AG04450 (cell line): ENCODE measurements at regions not wholly inside any gene's neighbourhood (a gene's known extent, or its start where the extent isn't known, plus 50 kb on each side); places are given as distances from the start of the nearest gene placed in this dataset. TPM values are rescaled to one million over a fixed set of nuclear protein-coding genes. Genes with fewer than 3 reads are reported as not detected.

ENCODE experiments used
- CTCF ChIA-PET: fragments of 300-600, 350-600 bp; formaldehyde crosslinking; extraction: SDS; loops from one replicate; lab custom pipeline; 2022; ENCODE audit warnings: antibody characterized with exemption, inconsistent platforms; lab: Charles Lee
- POLR2A ChIA-PET: fragments of 350-600 bp; formaldehyde crosslinking; extraction: SDS; loops from one replicate; lab custom pipeline; 2021; ENCODE audit warnings: antibody characterized with exemption, inconsistent platforms; lab: Yijun Ruan, JAX
- DNase-seq: peaks from one replicate; pipeline ENCODE4 v3.0.0-alpha.2; 2011; ENCODE audit warnings: low read depth, low spot score
- H3K27ac ChIP-seq: one replicate; pipeline ENCODE4 v1.5.1; 2012; ENCODE audit warnings: low read depth, low read length, control low read depth
- H3K27me3 ChIP-seq: one replicate; pipeline ENCODE4 v1.6.0; 2012; ENCODE audit warnings: low read length; ENCODE audit not compliant: control insufficient read depth, insufficient read depth
- H3K4me3 ChIP-seq: 2 replicates; pipeline ENCODE4 v1.5.1; 2011; ENCODE audit warnings: mild to moderate bottlenecking, low read depth, low read length, control low read depth
- H3K9me3 ChIP-seq: 2 replicates; pipeline ENCODE4 v1.5.1; 2012; ENCODE audit warnings: low read length; ENCODE audit not compliant: control insufficient read depth, insufficient read depth
- small RNA-seq: library from RNA; depleted of rRNA; stranded (forward); fragments of <200 nt; gene quantifications from one replicate; pipeline ENCODE3, GENCODE V24; 2012; ENCODE audit warnings: low read depth; ENCODE audit not compliant: insufficient read length
- TF ChIP-seq, protein P1 (sequence below): IDR thresholded peaks from 2 replicates; pipeline ENCODE4 v1.5.1; 2011; ENCODE audit warnings: low read depth, low read length, control low read depth, inconsistent platforms

DNA sequence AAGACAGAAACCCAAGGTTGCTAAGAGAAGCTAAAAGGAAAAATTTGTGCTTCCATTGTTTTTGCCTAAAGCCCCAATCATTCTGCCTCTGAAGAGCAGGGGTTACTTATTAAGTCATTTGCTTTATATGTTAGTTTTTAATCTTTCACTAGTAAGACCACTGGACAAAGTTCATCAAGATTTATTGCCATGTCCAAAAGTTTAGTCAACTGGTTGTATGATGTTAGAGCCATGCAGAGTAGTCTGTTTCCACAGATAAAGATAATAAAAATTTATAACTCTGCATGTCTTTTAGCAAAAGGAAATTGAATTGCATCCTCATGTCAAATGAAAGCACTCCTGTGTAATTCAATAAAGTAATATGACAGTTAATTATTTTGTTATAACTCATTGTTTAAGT lies 75.8 kb upstream of the PRKG2 start:
- ChIA-PET POLR2A (no interaction called here), CTCF (interaction anchor here (0.8 kb wide), 1 partner anchor 61 kb away, joined by 3 read pairs; no protein-coding TSS in a partner anchor)
- H3K4me3 ChIP-seq, result no peak overlapping the region
- no peaks in the 10 kb centered on the region for H3K27me3 ChIP-seq
- no peaks in the 10 kb centered on the region for H3K9me3 ChIP-seq
- TF ChIP-seq, protein P1, sequence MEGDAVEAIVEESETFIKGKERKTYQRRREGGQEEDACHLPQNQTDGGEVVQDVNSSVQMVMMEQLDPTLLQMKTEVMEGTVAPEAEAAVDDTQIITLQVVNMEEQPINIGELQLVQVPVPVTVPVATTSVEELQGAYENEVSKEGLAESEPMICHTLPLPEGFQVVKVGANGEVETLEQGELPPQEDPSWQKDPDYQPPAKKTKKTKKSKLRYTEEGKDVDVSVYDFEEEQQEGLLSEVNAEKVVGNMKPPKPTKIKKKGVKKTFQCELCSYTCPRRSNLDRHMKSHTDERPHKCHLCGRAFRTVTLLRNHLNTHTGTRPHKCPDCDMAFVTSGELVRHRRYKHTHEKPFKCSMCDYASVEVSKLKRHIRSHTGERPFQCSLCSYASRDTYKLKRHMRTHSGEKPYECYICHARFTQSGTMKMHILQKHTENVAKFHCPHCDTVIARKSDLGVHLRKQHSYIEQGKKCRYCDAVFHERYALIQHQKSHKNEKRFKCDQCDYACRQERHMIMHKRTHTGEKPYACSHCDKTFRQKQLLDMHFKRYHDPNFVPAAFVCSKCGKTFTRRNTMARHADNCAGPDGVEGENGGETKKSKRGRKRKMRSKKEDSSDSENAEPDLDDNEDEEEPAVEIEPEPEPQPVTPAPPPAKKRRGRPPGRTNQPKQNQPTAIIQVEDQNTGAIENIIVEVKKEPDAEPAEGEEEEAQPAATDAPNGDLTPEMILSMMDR, result no peak
- no peak for DNase-seq
- no peak overlapping the region for H3K27ac ChIP-seq

- H3K27me3 ChIP-seq, result no peaks in the 10 kb centered on the region
- TF ChIP-seq, protein P1, result no peak
- ChIA-PET POLR2A (no interaction called here), CTCF (no interaction called here)
- no peak overlapping the region for H3K4me3 ChIP-seq
- no peak overlapping the region for H3K27ac ChIP-seq
- no peaks in the 10 kb centered on the region for H3K9me3 ChIP-seq
- no peak for DNase-seq
Observed at GRCh38 chr4:81287101-81287500, 72.1 kb upstream of the PRKG2 start.

GRCh38 chr4:81282131-81282530 lies 67.1 kb upstream of the PRKG2 start:
- no peak for DNase-seq
- ChIA-PET POLR2A (interaction anchor here (0.7 kb wide), 1 partner anchor 20 kb away, joined by 3 read pairs; no protein-coding TSS in a partner anchor), CTCF (interaction anchor here (1.4 kb wide), 1 partner anchor 70 kb away, joined by 5 read pairs; no protein-coding TSS in a partner anchor)
- no peaks in the 10 kb centered on the region for H3K9me3 ChIP-seq
- no peaks in the 10 kb centered on the region for H3K27me3 ChIP-seq
- no peak overlapping the region for H3K4me3 ChIP-seq
- TF ChIP-seq, protein P1, result no peak
- H3K27ac ChIP-seq, result no peak overlapping the region

GRCh38 chr4:81274460-81274859 lies 59.4 kb upstream of the PRKG2 start:
- DNase-seq, result no peak
- CTCF ChIA-PET, result no interaction called here
- POLR2A ChIA-PET, result no interaction called here
- no peak overlapping the region for H3K4me3 ChIP-seq
- H3K27ac ChIP-seq, result no peak overlapping the region
- H3K27me3 ChIP-seq, result no peaks in the 10 kb centered on the region
- no peaks in the 10 kb centered on the region for H3K9me3 ChIP-seq
- TF ChIP-seq, protein P1, result no peak

DNA sequence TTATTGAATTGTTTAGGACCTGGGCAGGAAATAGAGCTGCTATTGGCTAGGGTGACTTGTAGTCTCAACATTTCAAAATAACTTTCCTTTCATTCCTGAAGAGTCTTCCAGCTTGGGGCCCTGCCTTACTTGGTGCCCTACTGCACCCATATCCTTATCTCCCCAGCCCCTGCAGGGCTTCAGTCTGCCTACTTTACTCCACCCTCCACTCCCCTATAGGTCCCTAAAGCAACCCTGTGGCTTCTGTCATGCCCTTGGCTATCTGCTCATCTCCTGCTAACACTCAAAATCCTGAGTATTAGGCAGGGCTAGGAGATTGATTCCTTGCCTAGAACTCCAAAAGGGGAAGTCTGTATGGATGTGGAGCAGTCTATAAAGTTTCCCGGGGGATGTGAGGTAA lies 57.6 kb upstream of the PRKG2 start:
- TF ChIP-seq, protein P1, result no peak
- H3K27me3 ChIP-seq, result no peaks in the 10 kb centered on the region
- no peak overlapping the region for H3K4me3 ChIP-seq
- POLR2A ChIA-PET, result no interaction called here
- no peaks in the 10 kb centered on the region for H3K9me3 ChIP-seq
- CTCF ChIA-PET, result interaction anchor here (1.1 kb wide), 1 partner anchor 13 kb away, joined by 3 read pairs; no protein-coding TSS in a partner anchor
- DNase-seq, result no peak
- no peak overlapping the region for H3K27ac ChIP-seq

Small RNA genes lying in the stretch of these regions (small RNA-seq; reads per million reads assigned to genes)
- not detected for gene RNU5A-2P
